ENCODE measurements at regions not wholly inside any gene's neighbourhood (a gene's known extent, or its start where the extent isn't known, plus 50 kb on each side); places are given as distances from the start of the nearest gene placed in this dataset.
A peak's percentile ranks its signal among the peaks of the same experiment; 100 is the strongest.

GRCh38 chr15:38672814-38673670, 108.4 kb upstream of the RASGRP1 start:
- peak; percentile 88 for DNase-seq

GRCh38 chr15:38674448-38674847, 109.8 kb upstream of the RASGRP1 start:
- DNase-seq, result peak; percentile 81

GRCh38 chr15:38678281-38678680, 113.7 kb upstream of the RASGRP1 start:
- DNase-seq, result no peak

GRCh38 chr15:38680775-38681174, 116.2 kb upstream of the RASGRP1 start:
- no peak for DNase-seq

GRCh38 chr15:38682363-38682762, 117.7 kb upstream of the RASGRP1 start:
- no peak for DNase-seq

- no peak for DNase-seq
Observed at GRCh38 chr15:38682861-38683260, 118.2 kb upstream of the RASGRP1 start.

- DNase-seq, result peak; percentile 84
Observed at GRCh38 chr15:38683382-38684242, 119.0 kb upstream of the RASGRP1 start.

- DNase-seq, result peak; percentile 82
Observed at GRCh38 chr15:38684440-38685010, 119.9 kb upstream of the RASGRP1 start.

- no peak for DNase-seq
Observed at GRCh38 chr15:38685686-38686339, 121.2 kb upstream of the RASGRP1 start.

GRCh38 chr15:38687340-38687739, 122.7 kb upstream of the RASGRP1 start:
- DNase-seq, result no peak

- DNase-seq, result no peak
Observed at GRCh38 chr15:38687775-38688495, 123.3 kb upstream of the RASGRP1 start.

- DNase-seq, result no peak
Observed at GRCh38 chr15:38688761-38689160, 124.1 kb upstream of the RASGRP1 start.

GRCh38 chr15:38689522-38689921, 124.9 kb upstream of the RASGRP1 start:
- peak; percentile 46 for DNase-seq

- no peak for DNase-seq
Observed at GRCh38 chr15:38690216-38690615, 125.6 kb upstream of the RASGRP1 start.

- DNase-seq, result peak; percentile 80
Observed at GRCh38 chr15:38690719-38691332, 126.2 kb upstream of the RASGRP1 start.

- DNase-seq, result no peak
Observed at GRCh38 chr15:38691377-38691776, 126.8 kb upstream of the RASGRP1 start.

- no peak for DNase-seq
Observed at GRCh38 chr15:38691965-38692788, 127.6 kb upstream of the RASGRP1 start.

- DNase-seq, result no peak
Observed at GRCh38 chr15:38692789-38693062, 128.1 kb upstream of the RASGRP1 start.

GRCh38 chr15:38695249-38696108, 130.9 kb upstream of the RASGRP1 start:
- DNase-seq, result no peak

GRCh38 chr15:38696109-38696727, 131.6 kb upstream of the RASGRP1 start:
- DNase-seq, result no peak

All from inflammatory macrophage treated with lipopolysaccharide for 4 hours (primary cell).